MM.1S (cell line): ENCODE measurements at regions not wholly inside any gene's neighbourhood (a gene's known extent, or its start where the extent isn't known, plus 50 kb on each side); places are given as distances from the start of the nearest gene placed in this dataset.

Source experiments
- DNase-seq: peaks from one replicate; pipeline ENCODE4 v3.0.0-alpha.2; 2015
- H2AFZ ChIP-seq: fragments of 300-600 bp; sonication (generic); 2 replicates; pipeline ENCODE4 v1.6.0; 2016; ENCODE audit warnings: antibody characterized with exemption, low read length
- H3F3A ChIP-seq: fragments of 300-600 bp; sonication (generic); 2 replicates; pipeline ENCODE4 v1.6.1; 2016; ENCODE audit warnings: mild to moderate bottlenecking, antibody characterized with exemption, low read length, moderate library complexity, mixed read lengths; ENCODE audit not compliant: insufficient read depth
- H3K27ac ChIP-seq: fragments of 300-600 bp; sonication (generic); 2 replicates; pipeline ENCODE4 v1.5.1; 2016; ENCODE audit warnings: mild to moderate bottlenecking, low read length
- H3K27me3 ChIP-seq: fragments of 300-600 bp; sonication (generic); replicated peaks from 2 replicates; pipeline ENCODE4 v1.6.0; 2016; ENCODE audit warnings: low read length; ENCODE audit not compliant: insufficient read depth
- H3K36me3 ChIP-seq: fragments of 300-600 bp; sonication (generic); replicated peaks from 2 replicates; pipeline ENCODE4 v1.6.1; 2016; ENCODE audit warnings: mild to moderate bottlenecking, low read length, mixed read lengths; ENCODE audit not compliant: insufficient read depth
- H3K4me1 ChIP-seq: fragments of 300-600 bp; sonication (generic); 2 replicates; pipeline ENCODE4 v1.6.1; 2016; ENCODE audit warnings: low read length, mixed read lengths
- H3K4me2 ChIP-seq: fragments of 300-600 bp; sonication (generic); 2 replicates; pipeline ENCODE4 v1.6.0; 2016; ENCODE audit warnings: low read depth, low read length
- H3K4me3 ChIP-seq: fragments of 300-600 bp; sonication (generic); 2 replicates; pipeline ENCODE4 v1.5.1; 2016; ENCODE audit warnings: low read length, mixed read lengths
- H3K79me2 ChIP-seq: fragments of 300-600 bp; sonication (generic); 2 replicates; pipeline ENCODE4 v1.6.1; 2016; ENCODE audit warnings: mixed run types, low read length, mixed read lengths
- H3K9ac ChIP-seq: fragments of 300-600 bp; sonication (generic); 2 replicates; pipeline ENCODE4 v1.6.1; 2016; ENCODE audit warnings: low read length, mixed read lengths
- H3K9me2 ChIP-seq: fragments of 300-600 bp; sonication (generic); replicated peaks from 2 replicates; pipeline ENCODE4 v1.6.1; 2016; ENCODE audit warnings: mild to moderate bottlenecking, low read length, mixed read lengths; ENCODE audit not compliant: insufficient read depth
- H3K9me3 ChIP-seq: fragments of 300-600 bp; sonication (generic); replicated peaks from 2 replicates; pipeline ENCODE4 v1.6.1; 2016; ENCODE audit warnings: mild to moderate bottlenecking, low read length, mixed read lengths; ENCODE audit not compliant: insufficient read depth
- H4K20me1 ChIP-seq: fragments of 300-600 bp; sonication (generic); 2 replicates; pipeline ENCODE4 v1.6.1; 2016; ENCODE audit warnings: mild to moderate bottlenecking, low read length, moderate library complexity, mixed read lengths; ENCODE audit not compliant: insufficient read depth
- CTCF ChIP-seq: fragments of 300-600 bp; sonication (generic); IDR thresholded peaks from 2 replicates; pipeline ENCODE4 v1.5.1; 2016; ENCODE audit warnings: antibody characterized with exemption, low read length, mixed read lengths
- EZH2 ChIP-seq: fragments of 300-600 bp; sonication (generic); optimal IDR thresholded peaks from 2 replicates; pipeline ENCODE3; 2017; ENCODE audit warnings: low read depth, mild to moderate bottlenecking, antibody characterized with exemption, low read length, mixed read lengths
- EZH2phosphoT487 ChIP-seq: fragments of 300-600 bp; sonication (generic); IDR thresholded peaks from 2 replicates; pipeline ENCODE4 v1.6.1; 2018; ENCODE audit warnings: antibody characterized with exemption, low read length

- H3K9ac ChIP-seq, result no peak overlapping the region
- H3K36me3 ChIP-seq, result no peaks in the 10 kb centered on the region
- H3F3A ChIP-seq, result no peaks in the 10 kb centered on the region
- peak; percentile 21 for DNase-seq
- no peaks in the 10 kb centered on the region for H4K20me1 ChIP-seq
- H3K27ac ChIP-seq, result peak overlapping the region; percentile 30; the same call in 1 of the 2 replicates
- peak overlapping the region; percentile 44; the same call in 1 of the 2 replicates for H3K4me2 ChIP-seq
- TF ChIP-seq EZH2 (no peak), CTCF (no peak), EZH2phosphoT487 (no peak)
- H3K9me2 ChIP-seq, result no peaks in the 10 kb centered on the region
- no peaks in the 10 kb centered on the region for H3K27me3 ChIP-seq
- no peaks in the 10 kb centered on the region for H3K9me3 ChIP-seq
- peak overlapping the region; percentile 13; the same call in 1 of the 2 replicates for H3K4me3 ChIP-seq
- H3K79me2 ChIP-seq, result no peaks in the 10 kb centered on the region
- H3K4me1 ChIP-seq, result peaks cover 2% of the 10 kb centered on the region; the same call in 1 of the 2 replicates
- no peak overlapping the region for H2AFZ ChIP-seq
These were observed 286.9 kb upstream of the ATP10B start for GRCh38 chr5:161138751-161139455.

DNA sequence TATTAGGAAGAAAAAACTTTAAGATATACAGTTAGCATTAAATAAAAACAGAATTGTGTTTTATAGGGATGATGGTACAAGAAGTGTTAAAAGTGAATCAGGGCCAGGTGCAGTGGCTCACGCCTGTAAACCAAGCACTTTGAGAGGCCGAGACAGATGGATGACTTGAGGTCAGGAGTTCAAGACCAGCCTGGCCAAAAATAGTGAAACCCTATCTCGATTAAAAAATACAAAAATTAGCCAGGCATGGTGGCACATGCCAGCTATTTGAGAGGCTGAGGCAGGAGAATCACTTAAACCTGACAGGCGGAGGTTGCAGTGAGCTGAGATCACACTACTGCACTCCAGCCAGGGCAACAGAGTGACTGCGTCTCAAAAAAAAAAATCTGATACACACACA, 282.9 kb upstream of the ATP10B start:
- Histone ChIP-seq H3F3A (no peaks in the 10 kb centered on the region), H3K79me2 (no peaks in the 10 kb centered on the region), H3K9me3 (no peaks in the 10 kb centered on the region), H3K36me3 (no peaks in the 10 kb centered on the region), H3K27ac (no peak overlapping the region), H4K20me1 (no peaks in the 10 kb centered on the region), H3K4me2 (no peak overlapping the region), H3K9ac (no peak overlapping the region), H2AFZ (no peak overlapping the region), H3K27me3 (no peaks in the 10 kb centered on the region), H3K9me2 (no peaks in the 10 kb centered on the region), H3K4me1 (peaks cover 2% of the 10 kb centered on the region; the same call in 1 of the 2 replicates), H3K4me3 (no peak overlapping the region)
- no peak for DNase-seq
- TF ChIP-seq EZH2phosphoT487 (no peak), EZH2 (no peak), CTCF (no peak)

DNA sequence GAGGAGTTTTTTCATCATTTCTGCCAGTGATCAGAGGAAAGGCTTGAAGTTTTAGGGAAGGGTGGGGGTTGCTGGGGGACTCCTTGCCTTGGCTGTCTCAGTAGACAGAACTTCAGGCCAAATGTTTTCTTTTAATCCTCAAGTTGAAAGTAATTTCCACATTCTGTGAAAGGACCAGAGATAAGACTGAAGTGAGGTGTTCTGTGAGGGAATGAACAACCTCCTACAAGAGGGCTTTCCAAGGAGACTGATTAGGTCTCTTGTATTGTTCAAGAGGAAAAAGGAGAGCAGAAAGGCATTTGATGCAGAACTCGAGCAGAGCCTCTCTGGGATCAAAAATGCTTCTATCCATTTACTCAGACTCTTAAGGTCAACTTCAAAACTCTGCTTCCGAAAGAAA, 282.1 kb upstream of the ATP10B start:
- Histone ChIP-seq H3F3A (no peaks in the 10 kb centered on the region), H3K27ac (no peak overlapping the region), H3K9me3 (no peaks in the 10 kb centered on the region), H3K4me1 (no peaks in the 10 kb centered on the region), H3K9ac (no peak overlapping the region), H3K36me3 (no peaks in the 10 kb centered on the region), H3K9me2 (no peaks in the 10 kb centered on the region), H3K4me3 (no peak overlapping the region), H3K27me3 (no peaks in the 10 kb centered on the region), H3K4me2 (no peak overlapping the region), H3K79me2 (no peaks in the 10 kb centered on the region), H2AFZ (no peak overlapping the region), H4K20me1 (no peaks in the 10 kb centered on the region)
- DNase-seq, result no peak
- no peak for TF ChIP-seq EZH2phosphoT487

GRCh38 chr5:161115941-161116340, 263.9 kb upstream of the ATP10B start:
- no peaks in the 10 kb centered on the region for H3K9me2 ChIP-seq
- no peak for TF ChIP-seq EZH2
- H3K4me1 ChIP-seq, result no peaks in the 10 kb centered on the region
- H3K27me3 ChIP-seq, result no peaks in the 10 kb centered on the region
- H3K9me3 ChIP-seq, result no peaks in the 10 kb centered on the region
- no peak overlapping the region for H3K4me3 ChIP-seq
- H3K79me2 ChIP-seq, result no peaks in the 10 kb centered on the region
- no peaks in the 10 kb centered on the region for H3F3A ChIP-seq
- no peaks in the 10 kb centered on the region for H4K20me1 ChIP-seq
- no peak overlapping the region for H3K27ac ChIP-seq
- DNase-seq, result no peak
- H2AFZ ChIP-seq, result no peak overlapping the region
- no peak overlapping the region for H3K9ac ChIP-seq
- no peaks in the 10 kb centered on the region for H3K36me3 ChIP-seq
- no peak overlapping the region for H3K4me2 ChIP-seq
